GM12878 (cell line): ENCODE measurements at regions not wholly inside any gene's neighbourhood (a gene's known extent, or its start where the extent isn't known, plus 50 kb on each side); places are given as distances from the start of the nearest gene placed in this dataset.

Source experiments
- ATAC-seq: fragments of 200-7000 bp; cut with Tn5 transposase; 3 replicates; pipeline ENCODE4 v1.9.1; 2020; ENCODE audit warnings: mild to moderate bottlenecking, moderate library complexity
- BruUV-seq: library from RNA; stranded (reverse); fragments of 400-500 nt; replicated peaks from 2 replicates; lab custom pipeline; 2021; lab: Mats Ljungman, UMichigan
- CTCF ChIA-PET: fragments of 300-600 bp; sonication (Branson Sonifier 250); formaldehyde crosslinking; extraction: SDS; loops from one replicate; lab custom pipeline; 2021; ENCODE audit warnings: inconsistent platforms; lab: Yijun Ruan, JAX
- POLR2A ChIA-PET: fragments of 350-600 bp; formaldehyde crosslinking; extraction: SDS; loops from one replicate; lab custom pipeline; 2021; ENCODE audit warnings: inconsistent platforms; lab: Charles Lee
- RAD21 ChIA-PET: fragments of 300-600 bp; sonication (Branson Sonifier 250); formaldehyde crosslinking; loops from one replicate; lab custom pipeline; 2023; ENCODE audit warnings: antibody characterized with exemption; ENCODE audit not compliant: unreplicated experiment; lab: Charles Lee
- SMC1A ChIA-PET: fragments of 300-600 bp; sonication (Branson Sonifier 250); formaldehyde crosslinking; loops from one replicate; lab custom pipeline; 2023; ENCODE audit not compliant: unreplicated experiment, uncharacterized antibody; lab: Charles Lee
- DNase-seq: peaks from one replicate; pipeline ENCODE4 v3.0.0-alpha.2; 2011; ENCODE audit warnings: low read depth, low spot score
- FAIRE-seq: peaks from 3 replicates; lab custom pipeline; 2011; peaks lifted over from hg19 to GRCh38; lab: Jason Lieb, UNC
- H2AFZ ChIP-seq: 2 replicates; pipeline ENCODE4 v1.6.0; 2011; ENCODE audit warnings: low read depth, low read length, control low read depth; ENCODE audit not compliant: control insufficient read depth
- H3K27ac ChIP-seq: 2 replicates; pipeline ENCODE4 v1.5.1; 2011; ENCODE audit warnings: control low read depth; ENCODE audit not compliant: control insufficient read depth, insufficient read depth
- H3K27me3 ChIP-seq, 2 experiments: replicated peaks in 1 of 2; 2 replicates each; pipeline versions ENCODE4 v1.6.0 to v1.6.1; 2011; ENCODE audit warnings: low read length in 1 of 2; ENCODE audit not compliant: control insufficient read depth in 2 of 2, insufficient read depth in 2 of 2
- H3K36me3 ChIP-seq, 2 experiments: 2 replicates each; pipeline ENCODE4 v1.5.1; 2011; ENCODE audit warnings: low read length in 1 of 2; ENCODE audit not compliant: control insufficient read depth in 2 of 2, insufficient read depth in 2 of 2
- H3K4me1 ChIP-seq: 2 replicates; pipeline ENCODE4 v1.6.1; 2011; ENCODE audit warnings: mild to moderate bottlenecking, low read length, moderate library complexity, mixed read lengths; ENCODE audit not compliant: control insufficient read depth, insufficient read depth
- H3K4me2 ChIP-seq: 2 replicates; pipeline ENCODE4 v1.6.0; 2011; ENCODE audit warnings: control low read depth; ENCODE audit not compliant: control insufficient read depth, insufficient read depth
- H3K4me3 ChIP-seq: fragments of 200-600 bp; sonication (generic); 2 replicates; pipeline ENCODE4 v1.5.1; 2016
- H3K79me2 ChIP-seq: 2 replicates; pipeline ENCODE4 v1.6.0; 2011; ENCODE audit warnings: low read length; ENCODE audit not compliant: control insufficient read depth, insufficient read depth
- H3K9ac ChIP-seq: 2 replicates; pipeline ENCODE4 v1.8.0; 2011; ENCODE audit warnings: low read length, control low read depth, mixed read lengths; ENCODE audit not compliant: control insufficient read depth, insufficient read depth
- H3K9me3 ChIP-seq: replicated peaks from 3 replicates; pipeline ENCODE4 v1.5.1; 2011; ENCODE audit warnings: mild to moderate bottlenecking, low read length; ENCODE audit not compliant: control insufficient read depth, insufficient read depth
- H4K20me1 ChIP-seq: 2 replicates; pipeline ENCODE4 v1.6.0; 2011; ENCODE audit not compliant: control insufficient read depth, insufficient read depth
- JUNB ChIP-seq: IDR thresholded peaks from 2 replicates; pipeline ENCODE4 v1.6.1; 2016; ENCODE audit warnings: antibody characterized with exemption, mild to moderate bottlenecking
- PAX8 ChIP-seq: fragments of 450-650 bp; IDR thresholded peaks from 2 replicates; pipeline ENCODE4 v1.6.1; 2017; ENCODE audit warnings: mild to moderate bottlenecking, moderate library complexity
- RB1 ChIP-seq: fragments of 450-650 bp; formaldehyde crosslinking; IDR thresholded peaks from 2 replicates; pipeline ENCODE4 v1.6.1; 2017; ENCODE audit warnings: mild to moderate bottlenecking, borderline replicate concordance
- RCOR1 ChIP-seq: conservative IDR thresholded peaks from 2 replicates; pipeline ENCODE4 v1.6.1; 2012; ENCODE audit warnings: low read depth, low read length, improper control_type of control experiment
- ZNF207 ChIP-seq: fragments of 450-650 bp; IDR thresholded peaks from 2 replicates; pipeline ENCODE4 v1.6.1; 2014; ENCODE audit warnings: antibody characterized with exemption, mild to moderate bottlenecking, borderline replicate concordance
- WGBS: methylation state at CpG from one replicate; pipeline ENCODE4 v1.1.6; 2016; ENCODE audit warnings: low lambda C conversion rate; ENCODE audit not compliant: insufficient replicate concordance, insufficient coverage; ENCODE audit errors: missing lambda C conversion rate; 5-methylcytosine and 5-hydroxymethylcytosine counted together
- in situ Hi-C: fragments of 300-500 bp; cut with MboI; formaldehyde crosslinking; loops from 9 replicates; pipeline ENCODE4 v1.14.3; 2018; ENCODE audit warnings: mixed read lengths
- intact Hi-C: fragments of 100-400 bp; cut with micrococcal nuclease; formaldehyde crosslinking; loops from one replicate; pipeline ENCODE4 v1.14.2; 2022; ENCODE audit not compliant: unreplicated experiment
- TF ChIP-seq, protein P1 (sequence below): fragments of 450-650 bp; IDR thresholded peaks from 2 replicates; pipeline ENCODE4 v1.6.1; 2017; ENCODE audit warnings: antibody characterized with exemption, mild to moderate bottlenecking, moderate library complexity
- TF ChIP-seq, protein P2 (sequence below): IDR thresholded peaks from 2 replicates; pipeline ENCODE4 v1.6.1; 2012; ENCODE audit warnings: low read depth, low read length, improper control_type of control experiment
- TF ChIP-seq, protein P3 (sequence below): fragments of 150-350 bp; IDR thresholded peaks from 2 replicates; pipeline ENCODE4 v1.6.1; 2016; ENCODE audit warnings: low read depth, low read length
- TF ChIP-seq, protein P4 (sequence below): fragments of 450-650 bp; conservative IDR thresholded peaks from 2 replicates; pipeline ENCODE4 v1.6.1; 2017; ENCODE audit warnings: mild to moderate bottlenecking, moderate library complexity

DNA sequence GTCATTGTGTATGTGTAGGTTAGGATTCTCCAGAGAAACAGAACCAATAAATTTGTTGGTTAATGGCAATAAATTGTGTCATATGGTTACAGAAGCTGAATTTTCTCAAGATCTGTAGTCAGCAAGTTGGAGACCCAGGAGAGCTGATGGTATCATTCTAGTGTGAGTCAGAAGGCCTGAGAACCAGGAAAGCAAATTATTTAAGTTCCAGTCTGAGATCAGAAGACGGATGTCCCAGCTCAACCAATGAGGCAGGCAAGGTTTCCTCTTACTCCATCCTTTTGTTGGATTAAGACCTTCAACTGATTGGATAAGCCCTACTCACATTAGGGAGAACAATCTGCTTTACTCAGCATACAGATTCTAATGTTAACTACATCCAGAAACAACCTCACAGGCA is 656.3 kb downstream of the ANXA1 start (continued):
- TF ChIP-seq, protein P1, sequence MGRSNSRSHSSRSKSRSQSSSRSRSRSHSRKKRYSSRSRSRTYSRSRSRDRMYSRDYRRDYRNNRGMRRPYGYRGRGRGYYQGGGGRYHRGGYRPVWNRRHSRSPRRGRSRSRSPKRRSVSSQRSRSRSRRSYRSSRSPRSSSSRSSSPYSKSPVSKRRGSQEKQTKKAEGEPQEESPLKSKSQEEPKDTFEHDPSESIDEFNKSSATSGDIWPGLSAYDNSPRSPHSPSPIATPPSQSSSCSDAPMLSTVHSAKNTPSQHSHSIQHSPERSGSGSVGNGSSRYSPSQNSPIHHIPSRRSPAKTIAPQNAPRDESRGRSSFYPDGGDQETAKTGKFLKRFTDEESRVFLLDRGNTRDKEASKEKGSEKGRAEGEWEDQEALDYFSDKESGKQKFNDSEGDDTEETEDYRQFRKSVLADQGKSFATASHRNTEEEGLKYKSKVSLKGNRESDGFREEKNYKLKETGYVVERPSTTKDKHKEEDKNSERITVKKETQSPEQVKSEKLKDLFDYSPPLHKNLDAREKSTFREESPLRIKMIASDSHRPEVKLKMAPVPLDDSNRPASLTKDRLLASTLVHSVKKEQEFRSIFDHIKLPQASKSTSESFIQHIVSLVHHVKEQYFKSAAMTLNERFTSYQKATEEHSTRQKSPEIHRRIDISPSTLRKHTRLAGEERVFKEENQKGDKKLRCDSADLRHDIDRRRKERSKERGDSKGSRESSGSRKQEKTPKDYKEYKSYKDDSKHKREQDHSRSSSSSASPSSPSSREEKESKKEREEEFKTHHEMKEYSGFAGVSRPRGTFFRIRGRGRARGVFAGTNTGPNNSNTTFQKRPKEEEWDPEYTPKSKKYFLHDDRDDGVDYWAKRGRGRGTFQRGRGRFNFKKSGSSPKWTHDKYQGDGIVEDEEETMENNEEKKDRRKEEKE: no peak

DNA sequence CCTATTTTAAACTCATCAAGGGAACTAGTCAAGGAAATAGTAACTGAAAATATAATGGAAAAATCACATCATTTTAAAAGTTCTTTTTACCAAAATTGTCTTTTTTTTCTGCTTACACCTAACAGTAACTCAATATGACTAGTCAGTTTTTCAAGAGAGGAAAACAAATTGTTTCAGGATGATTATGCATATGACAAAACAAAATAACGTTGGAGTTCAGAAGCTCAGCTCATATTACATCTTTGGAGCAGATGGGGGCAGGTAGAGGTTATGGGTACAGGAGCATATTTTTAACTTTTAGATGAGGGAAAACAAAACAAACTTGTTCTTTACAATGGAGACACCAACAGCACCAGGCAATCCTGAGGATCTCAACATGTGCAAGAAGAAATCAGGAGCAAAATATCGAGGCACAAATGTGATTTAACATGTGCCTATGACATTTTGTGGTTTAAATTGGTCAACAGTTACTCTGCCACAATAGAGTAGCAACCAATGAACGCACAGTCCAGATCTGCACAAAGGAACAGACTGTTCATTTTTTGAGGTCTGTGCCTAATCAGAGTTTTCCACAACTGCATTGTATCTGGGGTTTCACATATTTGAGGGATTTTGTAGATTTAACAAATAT is 659.0 kb downstream of the ANXA1 start:
- intact Hi-C loops: no loop called here
- Histone ChIP-seq H4K20me1 (no peaks in the 10 kb centered on the region), H2AFZ (no peak overlapping the region), H3K4me1 (no peaks in the 10 kb centered on the region), H3K9me3 (no peaks in the 10 kb centered on the region), H3K27me3 (no peaks in the 10 kb centered on the region), H3K9ac (no peak overlapping the region), H3K4me3 (no peak overlapping the region), H3K79me2 (no peaks in the 10 kb centered on the region), H3K4me2 (no peak overlapping the region), H3K27ac (no peak overlapping the region), H3K36me3 (no peaks in the 10 kb centered on the region)
- ChIA-PET POLR2A (no interaction called here), RAD21 (no interaction called here), SMC1A (no interaction called here), CTCF (no interaction called here)
- no TSS peak for BruUV-seq
- ATAC-seq (no peak), FAIRE-seq (no peak), DNase-seq (no peak)
- in situ Hi-C loops: no loop called here
- WGBS: 0% methylated on average over 3 of the region's 3 CpGs
- TF ChIP-seq PAX8 (no peak), RB1 (no peak), ZNF207 (no peak), RCOR1 (no peak), JUNB (no peak)
- TF ChIP-seq, protein P1: no peak
- TF ChIP-seq, protein P2, sequence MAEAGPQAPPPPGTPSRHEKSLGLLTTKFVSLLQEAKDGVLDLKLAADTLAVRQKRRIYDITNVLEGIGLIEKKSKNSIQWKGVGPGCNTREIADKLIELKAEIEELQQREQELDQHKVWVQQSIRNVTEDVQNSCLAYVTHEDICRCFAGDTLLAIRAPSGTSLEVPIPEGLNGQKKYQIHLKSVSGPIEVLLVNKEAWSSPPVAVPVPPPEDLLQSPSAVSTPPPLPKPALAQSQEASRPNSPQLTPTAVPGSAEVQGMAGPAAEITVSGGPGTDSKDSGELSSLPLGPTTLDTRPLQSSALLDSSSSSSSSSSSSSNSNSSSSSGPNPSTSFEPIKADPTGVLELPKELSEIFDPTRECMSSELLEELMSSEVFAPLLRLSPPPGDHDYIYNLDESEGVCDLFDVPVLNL: no peak
- TF ChIP-seq, protein P3, sequence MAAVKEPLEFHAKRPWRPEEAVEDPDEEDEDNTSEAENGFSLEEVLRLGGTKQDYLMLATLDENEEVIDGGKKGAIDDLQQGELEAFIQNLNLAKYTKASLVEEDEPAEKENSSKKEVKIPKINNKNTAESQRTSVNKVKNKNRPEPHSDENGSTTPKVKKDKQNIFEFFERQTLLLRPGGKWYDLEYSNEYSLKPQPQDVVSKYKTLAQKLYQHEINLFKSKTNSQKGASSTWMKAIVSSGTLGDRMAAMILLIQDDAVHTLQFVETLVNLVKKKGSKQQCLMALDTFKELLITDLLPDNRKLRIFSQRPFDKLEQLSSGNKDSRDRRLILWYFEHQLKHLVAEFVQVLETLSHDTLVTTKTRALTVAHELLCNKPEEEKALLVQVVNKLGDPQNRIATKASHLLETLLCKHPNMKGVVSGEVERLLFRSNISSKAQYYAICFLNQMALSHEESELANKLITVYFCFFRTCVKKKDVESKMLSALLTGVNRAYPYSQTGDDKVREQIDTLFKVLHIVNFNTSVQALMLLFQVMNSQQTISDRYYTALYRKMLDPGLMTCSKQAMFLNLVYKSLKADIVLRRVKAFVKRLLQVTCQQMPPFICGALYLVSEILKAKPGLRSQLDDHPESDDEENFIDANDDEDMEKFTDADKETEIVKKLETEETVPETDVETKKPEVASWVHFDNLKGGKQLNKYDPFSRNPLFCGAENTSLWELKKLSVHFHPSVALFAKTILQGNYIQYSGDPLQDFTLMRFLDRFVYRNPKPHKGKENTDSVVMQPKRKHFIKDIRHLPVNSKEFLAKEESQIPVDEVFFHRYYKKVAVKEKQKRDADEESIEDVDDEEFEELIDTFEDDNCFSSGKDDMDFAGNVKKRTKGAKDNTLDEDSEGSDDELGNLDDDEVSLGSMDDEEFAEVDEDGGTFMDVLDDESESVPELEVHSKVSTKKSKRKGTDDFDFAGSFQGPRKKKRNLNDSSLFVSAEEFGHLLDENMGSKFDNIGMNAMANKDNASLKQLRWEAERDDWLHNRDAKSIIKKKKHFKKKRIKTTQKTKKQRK: no peak
- TF ChIP-seq, protein P4, sequence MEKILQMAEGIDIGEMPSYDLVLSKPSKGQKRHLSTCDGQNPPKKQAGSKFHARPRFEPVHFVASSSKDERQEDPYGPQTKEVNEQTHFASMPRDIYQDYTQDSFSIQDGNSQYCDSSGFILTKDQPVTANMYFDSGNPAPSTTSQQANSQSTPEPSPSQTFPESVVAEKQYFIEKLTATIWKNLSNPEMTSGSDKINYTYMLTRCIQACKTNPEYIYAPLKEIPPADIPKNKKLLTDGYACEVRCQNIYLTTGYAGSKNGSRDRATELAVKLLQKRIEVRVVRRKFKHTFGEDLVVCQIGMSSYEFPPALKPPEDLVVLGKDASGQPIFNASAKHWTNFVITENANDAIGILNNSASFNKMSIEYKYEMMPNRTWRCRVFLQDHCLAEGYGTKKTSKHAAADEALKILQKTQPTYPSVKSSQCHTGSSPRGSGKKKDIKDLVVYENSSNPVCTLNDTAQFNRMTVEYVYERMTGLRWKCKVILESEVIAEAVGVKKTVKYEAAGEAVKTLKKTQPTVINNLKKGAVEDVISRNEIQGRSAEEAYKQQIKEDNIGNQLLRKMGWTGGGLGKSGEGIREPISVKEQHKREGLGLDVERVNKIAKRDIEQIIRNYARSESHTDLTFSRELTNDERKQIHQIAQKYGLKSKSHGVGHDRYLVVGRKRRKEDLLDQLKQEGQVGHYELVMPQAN: no peak
